MM.1S (cell line): ENCODE measurements at regions not wholly inside any gene's neighbourhood (a gene's known extent, or its start where the extent isn't known, plus 50 kb on each side); places are given as distances from the start of the nearest gene placed in this dataset.

Experiments used
- DNase-seq: peaks from one replicate; pipeline ENCODE4 v3.0.0-alpha.2; 2015
- H2AFZ ChIP-seq: fragments of 300-600 bp; sonication (generic); 2 replicates; pipeline ENCODE4 v1.6.0; 2016; ENCODE audit warnings: antibody characterized with exemption, low read length
- H3F3A ChIP-seq: fragments of 300-600 bp; sonication (generic); 2 replicates; pipeline ENCODE4 v1.6.1; 2016; ENCODE audit warnings: mild to moderate bottlenecking, antibody characterized with exemption, low read length, moderate library complexity, mixed read lengths; ENCODE audit not compliant: insufficient read depth
- H3K27ac ChIP-seq: fragments of 300-600 bp; sonication (generic); 2 replicates; pipeline ENCODE4 v1.5.1; 2016; ENCODE audit warnings: mild to moderate bottlenecking, low read length
- H3K27me3 ChIP-seq: fragments of 300-600 bp; sonication (generic); replicated peaks from 2 replicates; pipeline ENCODE4 v1.6.0; 2016; ENCODE audit warnings: low read length; ENCODE audit not compliant: insufficient read depth
- H3K36me3 ChIP-seq: fragments of 300-600 bp; sonication (generic); replicated peaks from 2 replicates; pipeline ENCODE4 v1.6.1; 2016; ENCODE audit warnings: mild to moderate bottlenecking, low read length, mixed read lengths; ENCODE audit not compliant: insufficient read depth
- H3K4me1 ChIP-seq: fragments of 300-600 bp; sonication (generic); 2 replicates; pipeline ENCODE4 v1.6.1; 2016; ENCODE audit warnings: low read length, mixed read lengths
- H3K4me2 ChIP-seq: fragments of 300-600 bp; sonication (generic); 2 replicates; pipeline ENCODE4 v1.6.0; 2016; ENCODE audit warnings: low read depth, low read length
- H3K4me3 ChIP-seq: fragments of 300-600 bp; sonication (generic); 2 replicates; pipeline ENCODE4 v1.5.1; 2016; ENCODE audit warnings: low read length, mixed read lengths
- H3K79me2 ChIP-seq: fragments of 300-600 bp; sonication (generic); 2 replicates; pipeline ENCODE4 v1.6.1; 2016; ENCODE audit warnings: mixed run types, low read length, mixed read lengths
- H3K9ac ChIP-seq: fragments of 300-600 bp; sonication (generic); 2 replicates; pipeline ENCODE4 v1.6.1; 2016; ENCODE audit warnings: low read length, mixed read lengths
- H3K9me2 ChIP-seq: fragments of 300-600 bp; sonication (generic); replicated peaks from 2 replicates; pipeline ENCODE4 v1.6.1; 2016; ENCODE audit warnings: mild to moderate bottlenecking, low read length, mixed read lengths; ENCODE audit not compliant: insufficient read depth
- H3K9me3 ChIP-seq: fragments of 300-600 bp; sonication (generic); replicated peaks from 2 replicates; pipeline ENCODE4 v1.6.1; 2016; ENCODE audit warnings: mild to moderate bottlenecking, low read length, mixed read lengths; ENCODE audit not compliant: insufficient read depth
- H4K20me1 ChIP-seq: fragments of 300-600 bp; sonication (generic); 2 replicates; pipeline ENCODE4 v1.6.1; 2016; ENCODE audit warnings: mild to moderate bottlenecking, low read length, moderate library complexity, mixed read lengths; ENCODE audit not compliant: insufficient read depth
- EZH2 ChIP-seq: fragments of 300-600 bp; sonication (generic); optimal IDR thresholded peaks from 2 replicates; pipeline ENCODE3; 2017; ENCODE audit warnings: low read depth, mild to moderate bottlenecking, antibody characterized with exemption, low read length, mixed read lengths
- EZH2phosphoT487 ChIP-seq: fragments of 300-600 bp; sonication (generic); IDR thresholded peaks from 2 replicates; pipeline ENCODE4 v1.6.1; 2018; ENCODE audit warnings: antibody characterized with exemption, low read length
- TF ChIP-seq, protein P1 (sequence below): fragments of 300-600 bp; sonication (generic); IDR thresholded peaks from 2 replicates; pipeline ENCODE4 v1.5.1; 2016; ENCODE audit warnings: antibody characterized with exemption, low read length, mixed read lengths

DNA sequence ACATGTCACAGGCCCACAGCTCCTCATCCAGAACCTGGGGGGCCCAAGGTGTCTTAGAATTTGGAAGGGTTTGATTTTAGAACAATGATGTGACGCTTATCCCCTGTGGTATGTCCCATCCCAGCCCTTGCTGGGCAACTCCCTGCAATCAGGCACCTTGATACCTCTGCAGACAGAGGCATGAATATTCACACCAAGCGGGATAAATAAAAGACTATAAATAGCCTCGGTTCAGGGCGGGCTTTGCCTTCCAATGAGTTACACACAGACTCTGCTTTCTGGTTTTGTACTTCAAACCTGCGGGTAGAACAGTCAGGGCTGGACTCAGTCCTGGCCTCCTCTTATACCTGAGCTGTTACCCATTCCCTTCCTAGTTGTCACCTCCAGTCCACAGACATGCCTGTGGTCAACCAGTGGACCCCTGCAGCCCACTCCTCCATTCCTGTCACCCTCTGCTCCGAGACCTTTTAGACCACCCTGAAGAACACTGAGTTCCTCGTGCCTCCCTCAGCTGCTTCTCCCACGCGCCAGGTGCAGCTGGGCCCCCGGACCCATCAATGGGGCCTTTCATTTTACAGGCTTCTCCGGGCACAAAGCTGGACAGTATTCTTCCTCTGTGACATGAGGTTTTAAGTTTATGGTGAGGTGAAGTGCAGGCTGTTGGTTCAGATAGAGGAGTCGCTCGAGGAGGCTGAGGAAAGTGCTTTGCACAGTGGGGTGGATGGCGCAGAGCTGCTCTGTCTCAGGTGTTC lies 120.1 kb upstream of the TNR start:
- Histone ChIP-seq H4K20me1 (no peaks in the 10 kb centered on the region), H3K27me3 (no peaks in the 10 kb centered on the region), H3K36me3 (no peaks in the 10 kb centered on the region), H3K79me2 (no peaks in the 10 kb centered on the region), H3K9ac (no peak overlapping the region), H3K4me2 (no peak overlapping the region), H3K4me1 (no peaks in the 10 kb centered on the region), H3K9me3 (no peaks in the 10 kb centered on the region), H3K9me2 (no peaks in the 10 kb centered on the region), H3F3A (no peaks in the 10 kb centered on the region), H3K4me3 (no peak overlapping the region), H3K27ac (no peak overlapping the region), H2AFZ (no peak overlapping the region)
- DNase-seq: no peak
- no peak for TF ChIP-seq EZH2
- no peak for TF ChIP-seq EZH2phosphoT487
- TF ChIP-seq, protein P1, sequence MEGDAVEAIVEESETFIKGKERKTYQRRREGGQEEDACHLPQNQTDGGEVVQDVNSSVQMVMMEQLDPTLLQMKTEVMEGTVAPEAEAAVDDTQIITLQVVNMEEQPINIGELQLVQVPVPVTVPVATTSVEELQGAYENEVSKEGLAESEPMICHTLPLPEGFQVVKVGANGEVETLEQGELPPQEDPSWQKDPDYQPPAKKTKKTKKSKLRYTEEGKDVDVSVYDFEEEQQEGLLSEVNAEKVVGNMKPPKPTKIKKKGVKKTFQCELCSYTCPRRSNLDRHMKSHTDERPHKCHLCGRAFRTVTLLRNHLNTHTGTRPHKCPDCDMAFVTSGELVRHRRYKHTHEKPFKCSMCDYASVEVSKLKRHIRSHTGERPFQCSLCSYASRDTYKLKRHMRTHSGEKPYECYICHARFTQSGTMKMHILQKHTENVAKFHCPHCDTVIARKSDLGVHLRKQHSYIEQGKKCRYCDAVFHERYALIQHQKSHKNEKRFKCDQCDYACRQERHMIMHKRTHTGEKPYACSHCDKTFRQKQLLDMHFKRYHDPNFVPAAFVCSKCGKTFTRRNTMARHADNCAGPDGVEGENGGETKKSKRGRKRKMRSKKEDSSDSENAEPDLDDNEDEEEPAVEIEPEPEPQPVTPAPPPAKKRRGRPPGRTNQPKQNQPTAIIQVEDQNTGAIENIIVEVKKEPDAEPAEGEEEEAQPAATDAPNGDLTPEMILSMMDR: no peak

DNA sequence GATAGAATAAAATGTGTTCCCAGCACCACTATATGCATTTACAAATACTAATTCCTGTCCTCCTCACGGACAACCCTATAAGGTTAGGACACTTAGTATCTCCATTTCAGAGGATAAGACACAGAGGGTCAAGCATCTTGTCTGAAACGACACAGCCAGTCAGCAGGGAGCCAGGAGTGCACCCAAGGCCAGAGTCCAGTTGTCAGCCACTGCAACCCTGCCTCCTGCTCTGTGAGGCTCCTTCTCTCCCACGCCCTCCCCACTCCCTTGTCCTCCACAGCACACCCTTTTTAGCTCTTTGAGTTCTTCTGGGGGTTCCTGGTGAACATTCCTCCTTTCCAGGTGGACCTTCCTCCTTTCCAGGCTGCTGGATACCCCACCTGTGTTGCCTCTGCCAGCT lies 119.0 kb upstream of the TNR start:
- H3K36me3 ChIP-seq: no peaks in the 10 kb centered on the region
- H2AFZ ChIP-seq: no peak overlapping the region
- H3K9me3 ChIP-seq: no peaks in the 10 kb centered on the region
- H3K4me2 ChIP-seq: no peak overlapping the region
- no peak overlapping the region for H3K9ac ChIP-seq
- H3K9me2 ChIP-seq: no peaks in the 10 kb centered on the region
- no peaks in the 10 kb centered on the region for H3K79me2 ChIP-seq
- no peaks in the 10 kb centered on the region for H3F3A ChIP-seq
- no peaks in the 10 kb centered on the region for H3K27me3 ChIP-seq
- no peaks in the 10 kb centered on the region for H3K4me1 ChIP-seq
- H4K20me1 ChIP-seq: no peaks in the 10 kb centered on the region
- H3K27ac ChIP-seq: no peak overlapping the region
- no peak overlapping the region for H3K4me3 ChIP-seq
- DNase-seq: no peak
- TF ChIP-seq, protein P1: no peak
- TF ChIP-seq EZH2phosphoT487: no peak
- no peak for TF ChIP-seq EZH2

DNA sequence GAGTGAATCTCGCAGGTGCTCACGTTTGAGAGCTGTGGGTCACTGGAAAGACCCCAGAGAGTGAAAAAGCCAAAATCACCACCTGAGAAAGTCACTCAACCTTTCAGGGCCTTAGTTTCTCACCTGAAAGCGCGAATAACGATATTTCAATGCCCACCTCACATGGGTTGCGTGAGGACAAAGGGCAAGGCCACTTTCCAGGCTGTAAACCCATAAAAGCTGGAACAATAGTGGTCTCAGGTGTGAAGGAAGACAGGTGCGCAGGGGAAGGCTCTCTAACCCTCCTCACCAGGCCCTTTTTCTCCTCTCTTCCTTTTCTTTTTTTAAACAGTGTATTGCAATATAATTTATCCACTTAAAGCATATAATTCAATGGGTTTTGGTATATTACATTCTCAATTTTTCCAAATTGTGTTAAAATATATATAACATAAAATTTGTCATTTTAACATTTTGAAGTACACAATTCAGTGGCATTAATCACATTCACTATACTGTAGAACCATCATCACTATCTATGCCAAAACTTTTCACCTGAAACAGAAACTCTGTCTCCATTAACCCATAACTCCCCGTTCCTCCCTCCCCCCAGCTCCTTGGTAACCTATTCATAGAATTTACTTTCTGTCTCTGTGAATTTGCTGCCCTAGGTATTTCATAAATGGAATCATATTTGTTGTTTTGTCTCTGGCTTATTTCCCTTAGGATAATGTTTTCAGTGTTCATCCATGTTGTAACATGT lies 118.4 kb upstream of the TNR start:
- H3F3A ChIP-seq: no peaks in the 10 kb centered on the region
- no peak overlapping the region for H3K4me3 ChIP-seq
- no peaks in the 10 kb centered on the region for H3K36me3 ChIP-seq
- H3K9me3 ChIP-seq: no peaks in the 10 kb centered on the region
- H3K4me1 ChIP-seq: no peaks in the 10 kb centered on the region
- no peak overlapping the region for H3K9ac ChIP-seq
- no peak overlapping the region for H2AFZ ChIP-seq
- H3K4me2 ChIP-seq: no peak overlapping the region
- H3K79me2 ChIP-seq: no peaks in the 10 kb centered on the region
- H3K9me2 ChIP-seq: no peaks in the 10 kb centered on the region
- no peaks in the 10 kb centered on the region for H4K20me1 ChIP-seq
- TF ChIP-seq EZH2: no peak
- TF ChIP-seq, protein P1: no peak
- no peak for TF ChIP-seq EZH2phosphoT487
- DNase-seq: no peak
- H3K27me3 ChIP-seq: no peaks in the 10 kb centered on the region
- no peak overlapping the region for H3K27ac ChIP-seq
